ENCODE measurements at regions not wholly inside any gene's neighbourhood (a gene's known extent, or its start where the extent isn't known, plus 50 kb on each side); places are given as distances from the start of the nearest gene placed in this dataset.
A peak's percentile ranks its signal among the peaks of the same experiment; 100 is the strongest.
"Not testable (repeated sequence)": the region's sequence is repeated elsewhere in the genome, so short reads cannot be mapped to it uniquely, and the experiment has no call there.

DNA sequence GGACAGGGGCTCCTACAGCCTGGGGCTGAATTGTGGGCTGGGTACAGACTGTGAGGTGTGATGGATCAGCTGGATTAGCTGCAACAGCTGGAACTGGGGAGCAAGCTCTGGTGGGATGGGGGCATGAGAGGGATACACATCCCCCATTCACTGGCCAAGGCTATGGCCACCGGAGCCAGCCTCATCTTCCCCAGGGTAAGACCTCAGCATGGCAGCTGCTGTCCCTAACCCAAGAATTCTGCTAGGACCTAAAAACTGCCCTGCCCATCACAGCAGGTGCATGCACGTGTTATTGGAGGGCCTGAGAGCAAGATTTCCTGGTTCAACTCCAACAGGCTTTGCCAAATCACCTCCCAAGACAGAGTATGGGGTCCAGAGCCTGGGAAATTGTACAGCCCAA is 258.6 kb upstream of the AGTR2 start:
- no peak for DNase-seq (ENCODE audit: low spot score)

GRCh38 chrX:115912372-115912897 is 258.1 kb upstream of the AGTR2 start:
- DNase-seq (ENCODE audit: low spot score): peak; percentile 54

GRCh38 chrX:115913575-115913974 is 257.0 kb upstream of the AGTR2 start:
- DNase-seq (ENCODE audit: low spot score): no peak

GRCh38 chrX:115915625-115916024 is 254.9 kb upstream of the AGTR2 start:
- DNase-seq (ENCODE audit: low spot score): not testable (repeated sequence)

GRCh38 chrX:115929480-115929879 is 241.1 kb upstream of the AGTR2 start:
- no peak for DNase-seq (ENCODE audit: low spot score)

- DNase-seq (ENCODE audit: low spot score): no peak
Observed at GRCh38 chrX:115936008-115936407, 234.5 kb upstream of the AGTR2 start.

- peak; percentile 20 for DNase-seq (ENCODE audit: low spot score)
Observed at GRCh38 chrX:115939070-115939469, 231.5 kb upstream of the AGTR2 start.

DNA sequence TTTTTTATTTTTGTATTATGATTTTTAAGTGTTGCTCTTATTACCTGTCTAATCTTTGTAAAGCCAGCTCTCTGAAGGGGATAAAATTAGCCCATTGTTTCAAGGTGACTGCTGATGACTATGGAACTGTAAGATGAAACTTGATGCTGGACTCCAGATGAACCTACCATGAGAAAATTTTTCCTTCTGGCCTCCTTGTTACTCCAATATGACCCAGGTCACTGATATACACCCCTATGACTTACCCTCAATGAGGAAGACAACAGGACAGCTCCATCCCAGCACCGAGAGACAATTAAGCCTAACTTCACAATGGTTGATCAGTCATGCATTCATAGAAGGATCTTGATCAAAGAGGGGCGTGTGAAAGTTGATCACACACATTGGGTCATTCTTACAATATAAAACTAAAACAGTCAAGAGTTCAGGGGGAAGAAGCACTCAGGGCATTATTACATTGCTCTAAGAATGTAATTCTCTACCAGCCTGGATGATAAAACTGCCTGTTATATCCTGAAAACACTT is 230.8 kb upstream of the AGTR2 start:
- no peak for DNase-seq (ENCODE audit: low spot score)

- DNase-seq (ENCODE audit: low spot score): no peak
Observed at GRCh38 chrX:115940348-115940747, 230.2 kb upstream of the AGTR2 start.

DNA sequence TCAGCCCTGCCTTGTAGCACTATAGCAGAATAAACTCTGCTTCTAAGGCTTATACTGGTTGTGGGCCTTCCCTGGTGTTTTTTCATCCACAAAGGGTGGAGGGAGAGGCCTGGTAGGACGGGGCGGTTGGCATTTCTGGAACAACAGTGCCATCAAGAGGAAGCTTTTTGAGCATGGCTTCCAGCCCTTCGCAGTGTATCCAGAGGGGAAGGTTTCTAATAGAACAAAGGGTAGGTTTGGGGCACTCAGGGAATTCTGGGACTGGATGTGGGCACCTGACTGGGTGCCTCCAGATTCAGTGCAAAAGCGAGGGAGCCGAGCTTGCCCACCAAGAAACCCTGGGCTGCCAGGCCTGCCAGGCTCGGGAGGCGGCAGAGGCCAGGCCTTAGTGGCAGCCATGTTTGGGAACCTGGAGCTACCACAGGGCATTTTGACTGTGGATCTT is 229.6 kb upstream of the AGTR2 start:
- DNase-seq (ENCODE audit: low spot score): peak; percentile 45

GRCh38 chrX:115941388-115941787 is 229.2 kb upstream of the AGTR2 start:
- DNase-seq (ENCODE audit: low spot score): no peak

GRCh38 chrX:115946059-115946458 is 224.5 kb upstream of the AGTR2 start:
- DNase-seq (ENCODE audit: low spot score): no peak

DNA sequence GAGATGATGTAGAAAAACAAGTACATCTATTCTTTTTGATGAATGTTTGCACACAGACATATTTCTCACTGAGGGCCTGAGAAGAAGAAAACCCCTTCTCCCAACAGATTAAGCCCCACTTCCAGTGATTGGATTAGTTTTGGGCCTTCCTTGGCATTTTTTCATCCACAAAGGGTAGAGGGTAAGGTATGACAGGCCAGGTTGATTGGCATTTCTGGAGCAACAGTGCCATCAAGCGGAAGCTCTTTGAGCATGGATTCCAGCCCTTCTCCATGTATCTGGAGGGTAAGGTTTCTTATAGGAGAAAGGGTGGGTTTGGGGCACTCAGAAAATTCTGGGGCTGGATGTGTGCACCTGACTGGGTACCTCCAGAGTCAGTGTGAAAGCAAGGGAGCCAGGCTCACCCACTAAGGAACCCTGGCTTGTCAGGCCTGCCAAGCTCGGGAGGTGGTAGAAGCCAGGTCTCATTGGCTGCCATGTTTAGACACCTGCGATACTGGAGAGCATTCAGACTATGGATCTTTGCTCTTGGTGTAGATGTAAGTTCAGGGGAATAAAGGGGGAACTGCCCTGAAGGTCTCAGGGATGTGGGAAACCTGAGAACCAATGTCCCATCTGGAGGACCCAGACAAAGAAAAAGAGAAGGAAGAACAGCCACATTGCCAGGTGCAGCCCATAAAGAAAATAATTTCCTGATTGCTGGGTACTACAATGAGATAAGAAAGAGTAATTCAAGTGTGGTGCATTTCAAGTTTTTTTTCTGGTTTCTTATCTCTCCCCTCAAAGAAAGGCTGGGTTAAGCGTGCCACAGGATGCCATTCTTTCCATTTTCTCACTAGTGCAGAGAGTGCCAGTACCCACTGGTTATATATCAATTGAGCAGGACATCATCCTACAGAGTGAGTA is 222.3 kb upstream of the AGTR2 start:
- DNase-seq (ENCODE audit: low spot score): no peak

DNA sequence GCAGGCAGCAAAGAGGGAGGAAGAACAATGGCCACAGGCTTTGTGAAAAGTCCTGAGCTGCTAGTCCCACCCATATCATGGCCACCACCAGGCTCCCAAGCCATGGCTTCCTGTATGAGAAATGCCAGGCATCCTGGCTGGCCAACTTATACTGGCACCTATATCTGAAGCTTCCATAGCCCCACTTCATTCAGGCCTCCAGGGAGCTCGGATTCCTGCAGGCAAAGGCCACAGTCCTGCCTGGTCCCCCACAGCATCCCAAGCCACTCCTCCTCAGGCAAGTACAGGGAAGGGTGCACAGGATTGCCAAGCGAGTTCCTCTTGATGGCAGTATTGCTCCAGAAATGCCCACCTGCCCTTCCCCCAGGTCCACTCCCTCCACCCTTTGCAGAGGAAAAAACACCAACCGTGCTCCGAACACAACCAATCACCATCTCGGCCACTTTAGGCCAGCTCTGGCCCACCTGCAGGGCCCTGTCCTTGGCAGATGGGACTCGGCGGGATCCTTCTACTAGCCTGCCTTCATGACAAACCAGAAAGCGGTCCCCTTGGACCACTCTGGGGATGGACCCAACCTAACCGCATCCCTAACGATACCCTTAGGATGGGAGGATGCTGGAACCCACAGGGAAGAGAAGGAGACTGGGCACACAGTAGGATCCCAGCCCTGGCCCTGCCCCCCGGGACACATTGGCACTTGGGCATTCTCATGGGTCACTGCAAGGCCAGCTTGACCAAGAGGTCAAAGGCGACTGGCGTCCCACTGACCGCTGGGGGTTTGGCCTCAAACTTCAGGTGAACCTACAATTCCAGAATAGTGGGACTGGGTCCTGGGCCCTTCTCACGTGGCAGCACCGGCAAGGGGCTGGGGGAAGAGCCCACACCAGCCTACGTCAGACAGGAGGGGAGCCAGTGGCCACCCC is 220.4 kb upstream of the AGTR2 start:
- DNase-seq (ENCODE audit: low spot score): no peak

GRCh38 chrX:115952417-115953092 is 218.0 kb upstream of the AGTR2 start:
- no peak for DNase-seq (ENCODE audit: low spot score)

DNA sequence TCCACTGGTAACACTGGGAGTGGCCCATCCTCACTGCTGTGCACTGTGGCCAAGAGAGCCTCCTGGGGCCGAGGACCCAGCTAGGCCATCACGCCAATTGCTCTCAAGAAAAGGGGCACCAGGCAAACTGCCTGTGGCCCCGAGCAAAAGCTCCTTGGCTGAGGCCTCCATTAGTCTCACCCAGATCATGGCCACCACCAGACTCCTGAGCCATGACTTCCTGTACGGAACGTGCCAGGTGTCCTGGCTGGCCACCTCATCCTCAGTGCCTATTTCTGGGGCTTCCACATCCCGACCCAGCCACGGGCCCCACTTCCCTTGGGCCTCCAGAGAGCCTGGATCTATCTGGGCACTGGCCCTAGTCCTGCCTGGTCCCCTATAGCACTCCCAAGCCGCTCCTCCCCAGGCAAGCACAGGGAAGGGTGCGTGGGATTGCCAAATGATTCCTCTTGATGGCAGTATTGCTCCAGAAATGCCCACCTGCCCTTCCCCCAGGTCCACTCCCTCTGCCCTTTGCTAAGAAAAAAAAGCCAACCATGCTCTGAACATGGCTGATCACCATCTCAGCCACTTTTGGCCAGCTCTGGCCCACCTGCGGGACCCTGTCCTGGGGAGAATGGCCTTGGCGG is 212.6 kb upstream of the AGTR2 start:
- no peak for DNase-seq (ENCODE audit: low spot score)

GRCh38 chrX:115958687-115959359 is 211.7 kb upstream of the AGTR2 start:
- DNase-seq (ENCODE audit: low spot score): no peak

- no peak for DNase-seq (ENCODE audit: low spot score)
Observed at GRCh38 chrX:115960440-115961084, 210.0 kb upstream of the AGTR2 start.

- no peak for DNase-seq (ENCODE audit: low spot score)
Observed at GRCh38 chrX:115966920-115967319, 203.6 kb upstream of the AGTR2 start.
